HG03460 (cell line): ENCODE measurements at regions not wholly inside any gene's neighbourhood (a gene's known extent, or its start where the extent isn't known, plus 50 kb on each side); places are given as distances from the start of the nearest gene placed in this dataset.

ENCODE experiments used
- ATAC-seq: cut with Tn5 transposase; IDR thresholded peaks from one replicate; pipeline ENCODE4 v1.9.1; 2021; ENCODE audit not compliant: unreplicated experiment

DNA sequence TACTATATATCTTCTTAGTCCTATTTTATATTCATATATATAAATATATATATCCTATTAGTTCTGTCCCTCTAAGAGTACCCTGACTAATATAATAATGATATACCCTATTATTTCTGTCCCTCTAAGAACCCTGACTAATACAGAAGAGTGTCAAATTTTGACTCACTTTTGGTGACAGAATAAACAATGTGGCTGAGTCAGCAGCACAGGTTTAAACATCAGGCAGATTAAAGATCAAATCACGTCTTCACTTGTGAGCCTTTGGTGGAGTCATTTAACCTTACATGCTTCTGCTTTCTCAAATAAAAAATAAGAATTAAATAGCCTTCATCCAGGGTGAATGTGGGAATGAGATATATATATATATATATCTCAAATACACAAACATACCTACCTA lies 615.9 kb upstream of the GCFC2 start:
- ATAC-seq = no peak

DNA sequence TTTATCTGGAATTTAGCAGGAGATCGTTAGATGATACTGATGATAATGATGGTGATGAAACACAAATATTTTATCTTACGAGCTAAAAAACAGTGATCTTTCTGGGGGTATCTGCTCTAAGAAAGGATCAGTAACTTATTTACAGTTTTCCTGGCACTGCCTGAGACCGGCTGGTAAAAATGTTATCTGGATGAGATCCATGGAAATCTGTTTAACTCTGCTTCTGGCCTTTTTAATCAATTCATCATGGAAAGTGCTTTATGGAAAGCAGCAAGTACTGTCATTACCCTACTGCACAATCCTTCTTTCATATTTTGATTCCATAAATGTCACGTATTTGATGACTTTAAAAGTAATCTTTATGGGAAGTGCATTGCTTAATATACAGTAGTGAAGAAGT lies 612.7 kb upstream of the GCFC2 start:
- no peak for ATAC-seq

DNA sequence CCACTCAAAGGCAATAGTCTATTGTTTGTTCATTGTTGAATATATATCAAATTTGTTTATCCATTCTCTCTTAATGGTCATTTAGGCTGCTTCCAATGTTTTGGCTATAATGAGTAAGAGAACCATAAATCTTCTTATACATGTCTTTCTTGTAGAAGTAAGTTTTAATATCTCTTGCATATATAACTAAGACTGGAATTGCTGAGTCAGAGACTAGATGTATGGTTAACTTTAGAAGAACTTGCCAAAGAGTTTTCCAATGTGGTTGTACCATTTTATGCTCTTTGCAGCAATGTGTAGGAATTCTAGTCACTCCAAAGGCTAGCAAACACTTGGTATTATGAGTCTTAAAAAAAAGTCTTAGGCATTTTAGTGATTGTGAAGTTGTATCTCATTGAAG lies 610.0 kb upstream of the GCFC2 start:
- no peak for ATAC-seq

DNA sequence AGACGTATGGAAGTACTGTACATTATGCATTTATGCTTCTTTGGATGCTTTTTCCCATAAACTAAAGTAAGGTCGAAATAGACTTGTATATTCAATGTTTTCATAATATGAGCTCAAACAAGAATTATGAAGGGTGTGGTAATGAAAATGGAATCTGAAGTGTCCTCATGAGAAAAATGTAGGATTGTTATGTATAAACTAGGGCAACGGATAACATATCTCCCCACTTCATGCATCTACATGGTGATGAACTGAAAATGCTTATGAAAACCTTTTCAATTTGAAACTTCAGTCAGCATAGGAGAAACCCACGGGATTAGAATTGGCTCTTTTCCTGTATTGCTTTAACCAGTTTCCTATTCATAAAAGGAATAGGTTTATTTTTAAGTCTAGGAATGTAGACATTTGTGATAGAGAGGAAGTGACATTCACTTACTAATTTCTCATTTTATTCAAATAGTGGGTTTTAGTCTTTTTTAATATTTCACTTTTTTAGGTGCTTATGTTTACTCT lies 608.2 kb upstream of the GCFC2 start:
- ATAC-seq = no peak

DNA sequence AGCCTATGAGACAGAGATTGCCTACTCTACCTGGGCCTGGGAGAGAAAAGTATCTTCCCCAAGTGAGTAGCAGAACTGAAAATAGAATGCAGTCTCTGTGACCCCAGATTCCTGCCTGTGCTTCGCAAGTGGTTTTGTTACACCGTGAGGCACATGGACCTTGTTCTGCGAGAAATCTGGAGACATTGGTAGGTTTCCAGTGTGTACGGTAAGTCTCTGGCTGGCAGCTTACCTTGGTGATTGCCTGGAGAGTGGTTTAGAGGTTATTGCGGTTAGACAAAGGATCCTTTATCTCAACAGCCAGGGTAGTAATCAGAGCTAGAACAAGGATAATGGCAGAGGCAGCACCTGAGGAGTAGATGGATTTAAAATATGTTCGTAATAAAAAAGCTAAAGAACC lies 606.0 kb upstream of the GCFC2 start:
- no peak for ATAC-seq

DNA sequence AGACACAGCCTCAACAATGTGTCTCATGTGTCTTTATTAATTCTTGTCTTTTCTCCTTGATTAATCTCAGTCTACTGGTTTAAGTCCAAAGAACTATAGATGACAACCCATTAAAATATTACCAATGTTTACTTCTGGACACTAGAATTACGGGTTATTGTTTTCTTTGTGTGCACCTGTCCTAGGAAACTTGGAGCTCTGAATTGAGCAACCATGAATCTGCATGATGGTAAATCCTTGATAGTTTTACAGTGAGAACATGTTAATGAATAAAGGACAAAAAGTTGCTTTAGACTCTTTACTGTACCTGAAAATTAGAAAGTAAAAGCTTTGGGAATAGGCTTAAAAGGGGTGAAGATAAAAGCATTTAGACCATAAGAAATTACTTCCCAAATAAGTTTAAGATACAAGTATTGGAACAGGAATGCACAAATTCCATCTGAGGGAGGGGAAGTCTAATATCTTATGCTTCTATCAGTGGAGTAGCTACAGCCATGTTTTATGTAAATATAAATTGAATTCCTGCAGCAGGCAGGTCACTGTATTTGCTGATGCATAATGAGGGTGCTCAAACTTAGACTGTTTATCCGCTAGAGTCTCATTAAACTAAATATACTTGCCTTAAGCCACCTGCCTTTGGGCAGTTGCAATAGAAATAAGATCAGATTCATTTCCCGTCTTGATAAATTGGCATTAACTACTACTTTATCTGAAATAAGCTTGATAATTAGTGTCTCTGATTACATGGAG lies 603.7 kb upstream of the GCFC2 start:
- ATAC-seq = no peak

DNA sequence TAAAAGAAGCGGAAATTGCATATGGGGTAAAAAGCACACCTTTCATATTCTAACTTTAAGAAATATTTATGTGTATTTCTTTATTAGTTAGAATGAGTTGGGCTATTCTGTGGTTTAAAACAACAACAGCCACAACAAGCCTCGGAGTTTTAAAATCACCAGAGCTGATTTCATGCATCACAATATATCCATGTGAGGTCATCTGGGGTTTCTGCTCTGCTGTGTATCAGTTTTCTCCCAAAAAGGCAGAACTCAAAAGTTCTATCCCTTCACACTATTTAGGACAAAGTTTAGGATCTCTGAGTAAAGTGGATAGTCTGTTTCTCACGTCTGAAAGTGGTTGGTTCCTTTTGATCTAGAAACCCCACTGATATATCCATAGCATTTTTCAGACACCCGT lies 601.5 kb upstream of the GCFC2 start:
- ATAC-seq = no peak

DNA sequence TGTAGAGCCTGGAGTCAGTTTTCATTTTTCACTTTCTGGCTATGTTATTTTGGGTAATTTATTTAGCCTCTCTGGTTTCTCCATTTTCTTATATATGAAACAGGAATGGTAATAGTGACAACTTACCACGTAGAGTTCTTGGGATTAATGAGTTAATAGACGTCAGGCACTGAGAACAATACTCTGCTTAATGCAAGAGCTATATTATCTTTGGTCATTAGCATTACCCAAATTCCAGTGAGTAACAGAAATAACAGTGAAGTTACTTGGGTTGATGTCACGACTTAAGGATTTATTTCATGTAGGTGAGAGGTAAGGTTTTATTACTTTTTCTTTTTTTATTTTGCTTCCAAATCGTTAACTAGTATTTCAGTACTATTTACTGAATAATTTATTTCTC lies 601.0 kb upstream of the GCFC2 start:
- no peak for ATAC-seq

DNA sequence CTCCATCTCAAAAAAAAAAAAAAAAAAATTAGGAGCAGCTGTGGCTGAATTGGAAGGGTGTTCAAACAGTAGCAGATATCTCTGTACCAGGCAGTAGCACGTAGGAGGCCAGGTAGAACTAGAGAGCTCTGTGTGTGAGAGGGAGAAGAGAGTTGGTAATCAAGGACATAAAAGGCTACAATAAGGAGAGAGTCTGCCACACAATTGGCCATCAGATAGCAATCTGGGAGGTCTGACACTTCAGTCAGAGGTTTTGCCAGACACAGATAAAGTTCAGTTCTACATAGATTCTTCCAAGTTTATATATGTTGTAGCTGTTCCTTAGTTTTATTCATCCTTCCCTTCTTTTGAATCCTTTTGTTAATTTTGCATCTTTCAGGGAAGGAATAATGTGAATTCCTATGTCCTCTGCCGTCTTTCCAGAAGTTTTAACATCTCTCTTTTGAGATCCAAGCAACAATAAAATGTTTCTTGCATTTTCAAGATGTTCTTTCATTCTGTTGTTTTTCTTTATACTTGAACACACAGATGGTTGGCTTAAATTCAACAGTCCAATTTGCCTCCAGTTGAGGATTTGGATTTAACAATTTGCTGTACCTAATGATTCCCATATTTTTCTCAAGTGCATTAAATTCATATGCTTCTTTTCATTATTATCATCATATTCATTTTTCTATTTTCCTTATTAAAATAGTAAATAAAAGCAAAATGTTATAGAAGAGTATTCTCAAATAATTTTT lies 600.3 kb upstream of the GCFC2 start:
- no peak for ATAC-seq

DNA sequence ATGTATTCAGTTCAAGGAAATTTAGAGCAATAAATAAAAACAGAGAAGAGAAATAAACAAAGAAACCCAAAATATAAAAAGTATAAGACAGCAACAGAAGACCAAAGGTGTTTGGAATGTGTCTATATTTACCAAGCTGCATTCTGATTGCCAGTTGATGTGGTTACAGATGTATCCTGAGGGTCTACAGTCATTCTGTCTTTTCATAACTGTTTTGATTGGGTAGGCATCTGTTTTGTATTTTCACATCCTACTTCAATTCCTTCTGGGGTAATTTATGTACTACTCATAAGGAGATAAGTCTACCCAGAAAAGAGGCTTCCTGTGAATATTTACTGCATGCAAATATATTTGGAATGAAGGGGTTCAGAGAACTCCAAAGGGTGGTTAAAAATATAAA lies 596.8 kb upstream of the GCFC2 start:
- no peak for ATAC-seq

DNA sequence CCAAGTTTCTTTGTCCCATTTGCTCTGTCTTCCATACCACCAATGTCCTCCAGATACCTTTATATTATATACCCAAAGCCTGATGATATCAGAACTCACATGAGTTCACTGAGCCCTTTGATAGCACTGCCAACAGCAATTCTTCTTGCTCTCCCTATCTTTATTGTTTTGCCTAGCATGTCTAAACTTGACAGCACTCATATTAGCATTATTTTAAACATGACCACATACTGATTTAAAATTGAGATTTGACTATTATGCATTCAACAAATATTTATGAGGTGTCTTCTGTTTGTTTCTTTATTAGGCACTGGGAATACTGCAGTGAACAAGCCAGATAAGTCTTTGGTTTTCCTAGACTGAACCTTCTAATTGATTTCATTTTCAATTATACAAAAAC lies 587.3 kb upstream of the GCFC2 start:
- ATAC-seq = no peak

DNA sequence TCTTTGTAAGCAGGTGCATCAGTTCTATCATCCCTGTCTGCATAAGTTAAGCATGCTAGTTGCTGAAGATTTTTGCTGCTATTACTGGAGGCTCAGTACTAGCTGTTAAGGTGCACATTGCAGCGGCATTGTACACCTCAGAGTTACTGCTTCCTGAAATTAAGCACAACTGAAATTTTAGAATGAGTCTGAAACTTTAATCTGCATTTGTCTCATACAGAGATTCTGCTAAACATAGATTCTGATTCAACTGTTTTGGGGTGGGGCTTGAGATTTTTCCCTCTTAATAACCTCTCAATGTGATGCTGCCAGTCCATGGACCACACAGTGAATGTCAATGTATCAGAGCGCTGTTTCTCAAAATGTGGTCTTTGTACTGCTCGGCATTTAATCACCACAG lies 585.7 kb upstream of the GCFC2 start:
- ATAC-seq = no peak

DNA sequence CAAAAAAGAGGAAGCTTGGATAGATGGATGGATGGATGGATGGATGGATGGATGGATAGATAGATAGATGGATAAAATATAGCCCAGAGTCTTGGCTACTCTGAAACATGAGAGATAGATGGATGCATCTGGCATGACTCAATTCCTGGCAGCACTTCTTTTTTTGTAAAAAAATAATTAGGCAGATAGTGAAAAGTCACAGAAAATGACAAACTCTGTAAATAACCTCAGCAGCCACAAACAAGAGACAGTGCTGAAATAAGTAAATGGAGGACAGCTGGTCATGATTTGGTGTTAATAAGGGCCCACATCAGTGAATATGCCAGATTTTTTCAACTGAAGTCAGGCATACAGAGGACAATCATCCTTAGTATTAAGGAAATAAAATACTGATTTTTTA lies 585.0 kb upstream of the GCFC2 start:
- no peak for ATAC-seq

DNA sequence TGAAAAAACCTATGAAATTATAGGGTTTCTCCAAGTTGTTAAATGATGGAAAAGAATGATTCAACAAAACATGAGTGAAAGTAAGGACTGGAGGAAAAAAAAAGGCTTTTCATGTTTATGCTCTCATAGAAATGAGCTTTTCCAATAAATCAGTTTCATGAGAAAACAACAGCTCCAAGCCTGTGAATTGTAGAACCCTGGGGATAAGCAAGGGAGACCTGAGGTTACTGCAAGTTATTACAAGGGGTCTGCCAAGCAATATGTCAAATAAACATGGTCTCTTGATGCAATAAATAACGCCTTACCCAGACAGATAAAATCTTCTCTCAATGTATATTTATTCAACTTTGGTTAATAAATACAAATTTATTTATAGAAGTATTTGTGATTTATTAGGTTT lies 577.9 kb upstream of the GCFC2 start:
- no peak for ATAC-seq

DNA sequence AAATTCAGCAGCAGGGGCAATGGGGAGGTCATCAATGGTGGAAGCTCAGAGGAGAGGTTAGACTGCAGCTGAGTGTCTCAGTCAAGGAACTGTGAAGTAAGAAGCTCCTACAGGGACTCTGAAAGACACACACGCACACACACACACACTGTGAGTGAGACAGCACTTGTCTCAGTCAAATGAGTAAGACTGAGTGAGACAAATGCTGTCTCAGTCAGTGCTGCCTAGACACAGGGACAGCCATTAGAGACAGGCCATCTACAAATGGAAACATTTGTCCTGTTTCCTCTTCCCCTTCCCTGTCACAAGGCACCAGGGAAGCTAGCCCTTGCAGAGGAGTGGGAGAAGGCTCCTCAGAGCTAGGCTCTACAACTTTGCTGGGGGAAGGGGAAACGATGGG lies 577.4 kb upstream of the GCFC2 start:
- ATAC-seq = no peak

DNA sequence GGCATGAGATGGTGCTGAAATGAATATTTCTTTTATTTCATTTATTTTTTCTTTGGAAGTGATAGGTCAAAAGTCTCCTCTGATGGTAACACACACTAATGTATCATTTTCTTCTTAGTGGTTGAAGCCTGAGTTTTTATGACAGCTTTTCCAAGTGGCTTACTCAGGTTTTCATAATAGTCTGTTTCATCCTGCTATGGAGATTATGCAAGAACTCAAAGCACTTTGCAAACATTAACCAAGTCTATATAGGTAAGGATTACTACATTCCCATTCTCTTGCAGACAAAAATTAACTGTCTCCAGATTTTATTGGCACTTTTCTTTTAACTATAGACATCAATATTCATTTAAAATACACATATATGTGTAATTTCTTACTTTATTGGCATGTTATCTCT lies 572.6 kb upstream of the GCFC2 start:
- no peak for ATAC-seq

DNA sequence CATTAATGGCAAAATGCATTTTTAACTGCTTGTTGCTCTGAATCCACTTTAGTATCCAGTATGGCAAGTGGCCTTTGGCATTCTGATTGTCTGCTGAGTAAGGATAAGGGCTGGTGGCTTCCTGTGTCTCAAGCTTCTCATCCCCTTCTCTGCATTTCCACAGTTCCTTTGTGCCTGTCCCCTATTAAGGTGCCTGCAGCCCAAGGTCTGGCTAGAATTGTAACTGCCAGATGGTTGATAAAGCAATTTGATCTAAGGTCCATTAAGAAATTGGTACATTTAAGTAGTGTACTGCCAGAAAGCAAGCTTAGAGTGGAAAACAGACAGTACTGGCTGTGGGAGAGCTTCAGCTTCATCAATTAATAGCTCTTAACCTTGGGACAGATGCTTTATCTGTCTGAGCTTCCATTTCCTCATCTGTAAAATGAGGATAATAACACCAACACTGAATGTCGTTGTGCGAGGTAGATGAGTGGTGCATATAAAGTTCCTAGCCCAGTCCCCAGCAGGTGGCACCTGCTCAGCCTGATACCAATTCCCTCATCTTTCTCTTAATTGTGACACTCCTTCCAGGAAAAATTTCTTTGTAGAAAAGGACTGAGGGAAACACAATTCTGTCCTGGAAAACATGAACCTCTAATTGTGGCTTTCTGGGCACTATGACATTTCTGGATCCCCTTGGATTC lies 570.6 kb upstream of the GCFC2 start:
- ATAC-seq = no peak

DNA sequence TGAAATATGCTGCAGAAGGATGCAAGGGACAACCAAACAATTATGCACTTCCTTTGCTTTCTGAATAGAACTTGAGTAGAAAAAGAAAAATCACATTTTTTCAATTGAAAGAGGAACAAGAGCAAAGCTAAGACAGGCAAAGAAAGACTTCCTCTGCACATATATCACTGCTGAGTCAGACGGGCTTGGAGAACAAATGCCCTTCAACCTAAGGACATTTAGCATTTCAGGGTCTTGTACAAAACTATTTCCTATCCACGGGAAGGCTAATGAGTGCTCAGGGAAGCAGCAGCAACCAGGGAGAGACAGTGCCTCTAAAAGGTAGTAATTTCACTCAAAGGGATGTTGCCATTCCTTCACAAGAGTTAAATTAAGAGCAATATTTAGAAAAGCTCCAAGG lies 570.0 kb upstream of the GCFC2 start:
- ATAC-seq = no peak

DNA sequence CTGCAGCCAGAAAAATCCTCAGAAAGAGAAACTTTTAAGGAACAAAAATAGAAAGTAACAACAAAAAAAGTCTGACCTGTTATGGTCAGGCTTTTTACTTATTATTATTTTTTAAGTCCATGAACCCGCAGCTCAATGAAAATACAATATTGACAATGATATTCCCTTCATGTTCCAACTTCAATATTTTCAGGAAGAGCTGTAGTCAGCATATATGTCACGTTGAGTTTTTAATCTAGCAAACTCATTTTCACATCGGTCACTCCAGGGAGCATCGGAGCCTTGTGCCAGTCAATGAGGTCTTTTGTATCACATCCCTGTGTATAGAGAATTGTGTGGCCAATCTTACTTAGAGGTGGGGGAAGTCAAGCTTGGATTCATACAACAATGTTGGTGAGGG lies 568.4 kb upstream of the GCFC2 start:
- ATAC-seq = no peak

DNA sequence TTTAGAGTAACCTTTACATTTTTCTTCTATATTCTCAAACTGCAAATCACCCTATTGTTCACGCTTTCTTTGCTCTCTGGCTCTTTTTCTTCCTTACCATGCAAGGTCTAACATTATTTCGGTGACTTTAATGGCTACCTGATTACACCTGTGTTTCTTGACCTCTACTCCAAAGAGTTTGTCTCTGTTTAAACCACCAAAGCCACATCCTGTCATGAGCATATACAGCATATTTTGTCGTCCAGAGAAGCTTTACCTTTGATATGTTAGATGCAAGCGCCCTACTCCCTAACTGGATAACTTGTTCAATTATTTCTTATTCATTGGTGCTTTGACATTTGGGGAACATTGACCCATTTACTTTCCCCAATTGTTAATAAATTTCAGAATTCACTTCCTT lies 565.1 kb upstream of the GCFC2 start:
- no peak for ATAC-seq

DNA sequence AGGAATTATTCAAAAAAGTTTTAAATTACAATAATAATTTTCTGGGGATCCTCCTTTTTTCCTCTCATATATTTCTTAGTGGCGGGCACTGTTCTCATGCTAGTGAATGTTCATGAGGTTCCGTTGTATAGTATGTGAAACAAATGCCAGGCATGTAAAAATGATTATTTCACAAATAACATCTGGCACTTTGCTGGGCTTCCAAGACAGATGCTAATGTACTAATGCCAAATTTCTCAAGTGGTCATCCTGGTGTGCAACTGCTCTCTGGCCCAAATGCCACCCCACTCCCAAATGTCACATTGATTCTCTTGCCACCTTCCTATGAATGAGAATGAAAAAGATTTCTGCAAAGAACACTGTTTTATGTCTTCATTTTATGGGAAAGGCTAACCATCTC lies 564.0 kb upstream of the GCFC2 start:
- no peak for ATAC-seq

DNA sequence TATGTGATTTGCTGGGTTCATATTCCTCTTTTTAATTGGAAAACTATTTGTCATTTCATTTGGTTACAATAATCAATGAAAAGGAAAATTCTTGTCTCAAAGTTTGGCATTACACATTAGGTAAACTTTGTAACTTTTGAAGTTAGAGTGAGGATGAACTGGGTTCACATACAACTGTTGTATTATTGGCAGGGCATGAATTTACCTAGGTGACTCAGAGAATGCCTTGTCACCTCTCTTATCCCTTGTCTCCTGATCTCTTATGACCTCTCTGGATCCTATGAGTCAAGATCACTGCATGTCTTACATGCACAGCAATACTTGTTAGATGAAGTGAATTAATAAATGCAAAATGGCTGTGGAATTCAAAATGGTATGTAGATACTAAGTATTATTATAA lies 563.4 kb upstream of the GCFC2 start:
- no peak for ATAC-seq
